ENCODE measurements at regions not wholly inside any gene's neighbourhood (a gene's known extent, or its start where the extent isn't known, plus 50 kb on each side); places are given as distances from the start of the nearest gene placed in this dataset.

GRCh38 chr12:18851271-18851670 is 113.4 kb downstream of the CAPZA3 start:
- dilution Hi-C loops (cut with HindIII; ENCODE audit: low sequenced_read_pairs, unreplicated experiment), result no loop called here
- ATAC-seq (ENCODE audit: low read depth), result no peak
- Histone ChIP-seq H2BK120ac (ENCODE audit: low read depth, low read length) (no peak overlapping the region), H4K5ac (ENCODE audit: low read depth, low read length) (no peak overlapping the region), H3K23ac (ENCODE audit: low read depth, low read length) (no peak overlapping the region), H2AK9ac (replicated peaks; ENCODE audit: low read depth, low read length, poor library complexity) (no peak overlapping the region), H4K20me1 (ENCODE audit: insufficient read depth, low read length) (no peaks in the 10 kb centered on the region), H3K27ac (ENCODE audit: insufficient read depth, low read length) (no peak overlapping the region), H2BK20ac (ENCODE audit: low read depth, low read length) (no peak overlapping the region), H3K79me1 (ENCODE audit: low read depth in 1 of 2, low read length in 2 of 2) (no peaks in the 10 kb centered on the region), H4K91ac (ENCODE audit: insufficient read depth, low read depth, low read length) (no peak overlapping the region), H3K56ac (ENCODE audit: extremely low read depth, insufficient read depth, low read length) (no peak overlapping the region), H3K14ac (replicated peaks; ENCODE audit: low read depth, low read length) (no peak overlapping the region), H3K4me2 (ENCODE audit: low read depth, low read length) (no peak overlapping the region), H3K4ac (ENCODE audit: low read depth, low read length) (no peak overlapping the region), H2BK5ac (ENCODE audit: low read depth, low read length, poor library complexity, severe bottlenecking) (no peak overlapping the region), H2AFZ (replicated peaks; ENCODE audit: low read length, poor library complexity) (no peak overlapping the region), H3K9me1 (ENCODE audit: insufficient read depth, low read length) (no peaks in the 10 kb centered on the region), H3K9ac (ENCODE audit: low read depth, low read length) (no peak overlapping the region), H3K4me1 (ENCODE audit: control insufficient read depth, insufficient read depth, low read length) (peaks cover 3% of the 10 kb centered on the region), H4K8ac (ENCODE audit: low read depth in 2 of 2, low read length in 2 of 2) (no peak overlapping the region), H2BK15ac (ENCODE audit: low read depth, low read length) (no peak overlapping the region), H2AK5ac (ENCODE audit: low read depth, low read length) (no peak overlapping the region), H3K36me3 (ENCODE audit: control insufficient read depth, insufficient read depth, low read length) (no peaks in the 10 kb centered on the region), H3K27me3 (ENCODE audit: control insufficient read depth, insufficient read depth, low read length) (no peaks in the 10 kb centered on the region; the same call in 1 of the 2 replicates), H3K18ac (ENCODE audit: low read depth, low read length) (no peak overlapping the region), H3K4me3 (ENCODE audit: insufficient read depth, low read depth, low read length) (no peak overlapping the region), H3K9me3 (ENCODE audit: control insufficient read depth, insufficient read depth, low read length) (no peaks in the 10 kb centered on the region)
- no TSS peak for BruUV-seq (replicated peaks)
- in situ Hi-C loops (cut with MboI; ENCODE audit: low sequenced_read_pairs), result no loop called here
- intact Hi-C loops (cut with micrococcal nuclease), result no loop called here
- DNase-seq, result no peak
- POLR2A ChIA-PET (ENCODE audit: unreplicated experiment), result no interaction called here
- TF ChIP-seq RFX5 (IDR thresholded peaks at IDR 0.05; ENCODE audit: low read depth, low read length) (no peak), BHLHE40 (IDR thresholded peaks at IDR 0.05; ENCODE audit: low read depth, low read length) (no peak)
- WGBS, 2 experiments (ENCODE audit: extremely low coverage in 2 of 2, insufficient read length in 1 of 2), result no CpG with 5 or more reads among the region's 3 CpGs
- CTCF ChIA-PET, result interaction anchor here (0.6 kb wide), 1 partner anchor 101 kb away, joined by 5 read pairs; no protein-coding TSS in a partner anchor

Measured in IMR-90 (cell line).